Epithelial cell of esophagus (primary cell): ENCODE measurements at regions not wholly inside any gene's neighbourhood (a gene's known extent, or its start where the extent isn't known, plus 50 kb on each side); places are given as distances from the start of the nearest gene placed in this dataset.

Experiments
- DNase-seq: peaks from one replicate; pipeline ENCODE4 v3.0.0; 2010; ENCODE audit warnings: low read depth
- H3K4me3 ChIP-seq: 2 replicates; pipeline ENCODE4 v1.5.1; 2011; ENCODE audit warnings: mild to moderate bottlenecking, low read length, control low read depth
- CTCF ChIP-seq: IDR thresholded peaks from 2 replicates; pipeline ENCODE4 v1.5.1; 2011; ENCODE audit warnings: low read depth, mild to moderate bottlenecking, low read length, control low read depth, inconsistent platforms; ENCODE audit not compliant: insufficient read depth; ENCODE audit errors: missing control alignments

GRCh38 chr4:155544547-155544946 is 122.1 kb upstream of the GUCY1A1 start:
- DNase-seq, result no peak

GRCh38 chr4:155543126-155543765 is 123.4 kb upstream of the GUCY1A1 start:
- DNase-seq, result peak; percentile 64
- H3K4me3 ChIP-seq, result no peak overlapping the region
- TF ChIP-seq CTCF, result no peak

More at GRCh38 chr4:155544547-155544946, 122.1 kb upstream of the GUCY1A1 start:
- no peak for TF ChIP-seq CTCF
- H3K4me3 ChIP-seq, result no peak overlapping the region

GRCh38 chr4:155542415-155542814 is 124.2 kb upstream of the GUCY1A1 start:
- DNase-seq, result no peak
- no peak overlapping the region for H3K4me3 ChIP-seq
- TF ChIP-seq CTCF, result no peak

GRCh38 chr4:155541716-155542115 is 124.9 kb upstream of the GUCY1A1 start:
- no peak for TF ChIP-seq CTCF
- H3K4me3 ChIP-seq, result no peak overlapping the region
- no peak for DNase-seq

- H3K4me3 ChIP-seq, result no peak overlapping the region
- TF ChIP-seq CTCF, result no peak
- DNase-seq, result no peak
Observed at GRCh38 chr4:155540698-155541097, 126.0 kb upstream of the GUCY1A1 start.

GRCh38 chr4:155539746-155540145 is 126.9 kb upstream of the GUCY1A1 start:
- TF ChIP-seq CTCF, result no peak
- no peak overlapping the region for H3K4me3 ChIP-seq
- DNase-seq, result peak; percentile 21

GRCh38 chr4:155535802-155536454 is 130.7 kb upstream of the GUCY1A1 start:
- no peak for DNase-seq
- no peak for TF ChIP-seq CTCF
- H3K4me3 ChIP-seq, result no peak overlapping the region
